ENCODE measurements at regions not wholly inside any gene's neighbourhood (a gene's known extent, or its start where the extent isn't known, plus 50 kb on each side); places are given as distances from the start of the nearest gene placed in this dataset.

- Histone ChIP-seq H3K4me2 (ENCODE audit: low read length) (no peak overlapping the region), H3K79me2 (replicated peaks; ENCODE audit: insufficient read depth, low read length) (no peaks in the 10 kb centered on the region), H2AFZ (ENCODE audit: low read depth, low read length) (no peak overlapping the region), H3K9me2 (ENCODE audit: insufficient read depth, low read length) (no peaks in the 10 kb centered on the region), H3K9me3 (ENCODE audit: low read length) (no peaks in the 10 kb centered on the region), H3F3A (ENCODE audit: insufficient read depth, low read length, poor library complexity, severe bottlenecking) (no peaks in the 10 kb centered on the region), H4K20me1 (ENCODE audit: insufficient read depth) (no peaks in the 10 kb centered on the region), H3K9ac (ENCODE audit: low read length) (no peak overlapping the region), H3K36me3 (ENCODE audit: insufficient read depth, low read length) (no peaks in the 10 kb centered on the region), H3K27ac (ENCODE audit: low read length) (no peak overlapping the region), H3K27me3 (ENCODE audit: insufficient read depth, low read depth, low read length) (no peaks in the 10 kb centered on the region), H3K4me3 (ENCODE audit: low read length) (no peak overlapping the region)
- no peak for TF ChIP-seq EZH2 (IDR thresholded peaks at IDR 0.05; ENCODE audit: borderline replicate concordance, insufficient read depth, low read length, poor library complexity, severe bottlenecking)
- no peak for TF ChIP-seq TAF1 (IDR thresholded peaks at IDR 0.05; ENCODE audit: low read depth)
- TF ChIP-seq REST (IDR thresholded peaks at IDR 0.05; ENCODE audit: borderline replicate concordance), result no peak
- no peak for TF ChIP-seq RAD21 (conservative IDR thresholded peaks at IDR 0.05)
- no peak for TF ChIP-seq MXI1 (conservative IDR thresholded peaks at IDR 0.05; ENCODE audit: poor library complexity, severe bottlenecking)
- no peak for TF ChIP-seq SMC3 (conservative IDR thresholded peaks at IDR 0.05; ENCODE audit: poor library complexity)
- no peak for TF ChIP-seq EP300 (conservative IDR thresholded peaks at IDR 0.05; ENCODE audit: poor library complexity, severe bottlenecking)
- no peak for TF ChIP-seq POLR2AphosphoS5 (IDR thresholded peaks at IDR 0.05)
- TF ChIP-seq CTCF (IDR thresholded peaks at IDR 0.05; ENCODE audit: poor library complexity, severe bottlenecking), result no peak
Observed at GRCh38 chrX:39624166-39624565, 473.6 kb downstream of the BCOR start.

- H3K9me3 ChIP-seq (ENCODE audit: low read length), result no peaks in the 10 kb centered on the region
- H3F3A ChIP-seq (ENCODE audit: insufficient read depth, low read length, poor library complexity, severe bottlenecking), result no peaks in the 10 kb centered on the region
- no peak overlapping the region for H3K27ac ChIP-seq (ENCODE audit: low read length)
- no peak overlapping the region for H3K4me3 ChIP-seq (ENCODE audit: low read length)
- H3K27me3 ChIP-seq (ENCODE audit: insufficient read depth, low read depth, low read length), result no peaks in the 10 kb centered on the region
- H3K9ac ChIP-seq (ENCODE audit: low read length), result no peak overlapping the region
- no peaks in the 10 kb centered on the region for H4K20me1 ChIP-seq (ENCODE audit: insufficient read depth)
- TF ChIP-seq POLR2AphosphoS5 (IDR thresholded peaks at IDR 0.05) (no peak), CTCF (IDR thresholded peaks at IDR 0.05; ENCODE audit: poor library complexity, severe bottlenecking) (no peak), EP300 (conservative IDR thresholded peaks at IDR 0.05; ENCODE audit: poor library complexity, severe bottlenecking) (no peak), EZH2 (IDR thresholded peaks at IDR 0.05; ENCODE audit: borderline replicate concordance, insufficient read depth, low read length, poor library complexity, severe bottlenecking) (no peak), REST (IDR thresholded peaks at IDR 0.05; ENCODE audit: borderline replicate concordance) (no peak), RAD21 (conservative IDR thresholded peaks at IDR 0.05) (no peak), MXI1 (conservative IDR thresholded peaks at IDR 0.05; ENCODE audit: poor library complexity, severe bottlenecking) (no peak), SMC3 (conservative IDR thresholded peaks at IDR 0.05; ENCODE audit: poor library complexity) (no peak)
- no peaks in the 10 kb centered on the region for H3K79me2 ChIP-seq (replicated peaks; ENCODE audit: insufficient read depth, low read length)
- no peak overlapping the region for H2AFZ ChIP-seq (ENCODE audit: low read depth, low read length)
- H3K36me3 ChIP-seq (ENCODE audit: insufficient read depth, low read length), result no peaks in the 10 kb centered on the region
- H3K4me2 ChIP-seq (ENCODE audit: low read length), result no peak overlapping the region
- no peaks in the 10 kb centered on the region for H3K9me2 ChIP-seq (ENCODE audit: insufficient read depth, low read length)
Observed at GRCh38 chrX:39625810-39626209, 471.9 kb downstream of the BCOR start.
